ENCODE measurements at regions not wholly inside any gene's neighbourhood (a gene's known extent, or its start where the extent isn't known, plus 50 kb on each side); places are given as distances from the start of the nearest gene placed in this dataset.
"Not testable (repeated sequence)": the region's sequence is repeated elsewhere in the genome, so short reads cannot be mapped to it uniquely, and the experiment has no call there.

DNA sequence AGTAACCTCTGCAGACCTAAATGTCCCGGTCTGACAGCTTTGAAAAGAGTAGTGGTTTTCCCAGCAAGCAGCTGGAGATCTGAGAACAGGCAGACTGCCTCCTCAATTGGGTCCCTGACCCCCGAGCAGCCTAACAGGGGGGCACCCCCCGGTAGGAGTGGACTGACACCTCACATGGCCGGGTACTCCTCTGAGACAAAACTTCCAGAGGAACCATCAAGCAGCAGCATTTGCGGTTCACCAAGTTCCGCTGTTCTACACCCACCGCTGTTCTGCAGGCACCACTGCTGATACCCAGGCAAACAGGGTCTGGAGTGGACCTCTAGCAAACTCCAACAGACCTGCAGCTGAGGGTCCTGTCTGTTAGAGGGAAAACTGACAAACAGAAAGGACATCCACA, 341.1 kb downstream of the NEBL start:
- not testable (repeated sequence) for TF ChIP-seq HOXA7 (CRISPR knock-in tag; IDR thresholded peaks at IDR 0.05); CTCF (IDR thresholded peaks at IDR 0.05); SREBF2 (IDR thresholded peaks at IDR 0.05); NPAS2 (CRISPR knock-in tag; IDR thresholded peaks at IDR 0.05; ENCODE audit: borderline replicate concordance); EP300 (IDR thresholded peaks at IDR 0.05); RAD21 (conservative IDR thresholded peaks at IDR 0.05 in 1 of 2, IDR thresholded peaks at IDR 0.05 in 1 of 2); MAX (IDR thresholded peaks at IDR 0.05); GATA3 (IDR thresholded peaks at IDR 0.05; ENCODE audit: borderline replicate concordance)
- TF ChIP-seq, protein P1, sequence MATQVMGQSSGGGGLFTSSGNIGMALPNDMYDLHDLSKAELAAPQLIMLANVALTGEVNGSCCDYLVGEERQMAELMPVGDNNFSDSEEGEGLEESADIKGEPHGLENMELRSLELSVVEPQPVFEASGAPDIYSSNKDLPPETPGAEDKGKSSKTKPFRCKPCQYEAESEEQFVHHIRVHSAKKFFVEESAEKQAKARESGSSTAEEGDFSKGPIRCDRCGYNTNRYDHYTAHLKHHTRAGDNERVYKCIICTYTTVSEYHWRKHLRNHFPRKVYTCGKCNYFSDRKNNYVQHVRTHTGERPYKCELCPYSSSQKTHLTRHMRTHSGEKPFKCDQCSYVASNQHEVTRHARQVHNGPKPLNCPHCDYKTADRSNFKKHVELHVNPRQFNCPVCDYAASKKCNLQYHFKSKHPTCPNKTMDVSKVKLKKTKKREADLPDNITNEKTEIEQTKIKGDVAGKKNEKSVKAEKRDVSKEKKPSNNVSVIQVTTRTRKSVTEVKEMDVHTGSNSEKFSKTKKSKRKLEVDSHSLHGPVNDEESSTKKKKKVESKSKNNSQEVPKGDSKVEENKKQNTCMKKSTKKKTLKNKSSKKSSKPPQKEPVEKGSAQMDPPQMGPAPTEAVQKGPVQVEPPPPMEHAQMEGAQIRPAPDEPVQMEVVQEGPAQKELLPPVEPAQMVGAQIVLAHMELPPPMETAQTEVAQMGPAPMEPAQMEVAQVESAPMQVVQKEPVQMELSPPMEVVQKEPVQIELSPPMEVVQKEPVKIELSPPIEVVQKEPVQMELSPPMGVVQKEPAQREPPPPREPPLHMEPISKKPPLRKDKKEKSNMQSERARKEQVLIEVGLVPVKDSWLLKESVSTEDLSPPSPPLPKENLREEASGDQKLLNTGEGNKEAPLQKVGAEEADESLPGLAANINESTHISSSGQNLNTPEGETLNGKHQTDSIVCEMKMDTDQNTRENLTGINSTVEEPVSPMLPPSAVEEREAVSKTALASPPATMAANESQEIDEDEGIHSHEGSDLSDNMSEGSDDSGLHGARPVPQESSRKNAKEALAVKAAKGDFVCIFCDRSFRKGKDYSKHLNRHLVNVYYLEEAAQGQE (IDR thresholded peaks at IDR 0.05): not testable (repeated sequence)

Data from A549 (cell line).